ENCODE measurements at regions not wholly inside any gene's neighbourhood (a gene's known extent, or its start where the extent isn't known, plus 50 kb on each side); places are given as distances from the start of the nearest gene placed in this dataset.

DNA sequence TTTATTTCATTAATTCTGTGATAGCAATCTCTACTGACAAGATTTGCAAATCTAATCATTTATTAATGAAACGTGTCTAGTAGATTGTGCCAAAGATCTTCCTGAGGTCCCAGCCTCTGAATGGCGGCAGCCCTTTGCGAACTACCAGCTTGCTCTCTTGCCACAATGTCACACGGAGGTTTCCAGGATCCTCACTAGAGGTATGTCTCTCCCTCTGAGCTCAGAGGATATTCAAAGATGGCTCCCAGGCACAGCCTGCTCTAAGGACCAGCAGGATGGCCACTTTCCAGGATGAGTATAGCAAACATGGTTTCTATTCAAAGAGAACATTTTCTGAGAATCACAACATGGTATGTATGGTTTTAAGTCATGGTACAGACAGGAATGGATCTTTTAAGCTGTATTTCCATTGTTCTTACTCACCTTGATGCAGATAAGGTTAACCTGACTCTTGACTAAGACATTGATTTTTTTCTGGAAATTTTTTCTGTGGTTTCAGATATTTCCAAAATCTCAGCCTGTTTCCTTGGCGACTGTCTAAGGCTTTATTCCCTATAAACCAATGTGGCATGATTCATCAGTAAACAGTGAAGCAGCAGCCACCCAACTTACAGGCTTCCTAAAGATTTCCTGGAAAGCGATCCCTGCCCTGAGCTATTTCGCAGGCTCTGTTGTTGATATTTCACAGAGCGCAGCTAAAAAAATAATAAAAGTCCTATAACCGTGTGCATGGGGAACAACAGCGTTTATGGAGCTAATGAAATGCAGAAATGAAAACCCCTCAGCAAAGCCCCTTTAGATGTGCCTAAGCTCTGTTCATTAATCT is 54.1 kb upstream of the KLF7 start:
- H3K4me1 ChIP-seq (ENCODE audit: control insufficient read depth in 1 of 2, insufficient read depth in 2 of 2, low read depth in 1 of 2, low read length in 1 of 2): peaks cover 9 to 21% of the 10 kb centered on the region in 2 experiments
- H2AFZ ChIP-seq (ENCODE audit: low read depth): peak overlapping the region; percentile 36; the same call in 1 of the 2 replicates
- no peaks in the 10 kb centered on the region for H3K9me3 ChIP-seq
- no peaks in the 10 kb centered on the region for H3K79me2 ChIP-seq (ENCODE audit: insufficient read depth)
- H3K27me3 ChIP-seq (ENCODE audit: insufficient read depth): no peaks in the 10 kb centered on the region
- 66% methylated on average over 10 of the region's 10 CpGs for WGBS (ENCODE audit: low lambda C conversion rate)
- no peaks in the 10 kb centered on the region for H3K9me2 ChIP-seq
- H3K27ac ChIP-seq (ENCODE audit: low read depth in 2 of 2, low read length in 1 of 2): peak overlapping the region; percentile 34 to 48; a peak in 3 of 4 replicates
- H3K36me3 ChIP-seq (replicated peaks in 1 of 2; ENCODE audit: control insufficient read depth in 1 of 2, insufficient read depth in 2 of 2, low read length in 1 of 2): no peaks in the 10 kb centered on the region
- TF ChIP-seq RFX5 (IDR thresholded peaks at IDR 0.05; ENCODE audit: low read length): no peak
- no peak for TF ChIP-seq RCOR1 (IDR thresholded peaks at IDR 0.05; ENCODE audit: low read length)
- 0 out of 2 replicates have a peak, but pooled peaks have one; percentile 16 for TF ChIP-seq FOSL2 (IDR thresholded peaks at IDR 0.05; ENCODE audit: borderline replicate concordance, low read depth)
- TF ChIP-seq FOXM1 (IDR thresholded peaks at IDR 0.05; ENCODE audit: low read depth): no peak
- TF ChIP-seq RAD21 (IDR thresholded peaks at IDR 0.05; ENCODE audit: low read length): no peak
- TF ChIP-seq GATA2 (CRISPR knock-in tag; IDR thresholded peaks at IDR 0.05): no peak
- TF ChIP-seq JUND (IDR thresholded peaks at IDR 0.05): 0 out of 2 replicates have a peak, but pooled peaks have one; percentile 3
- TF ChIP-seq RXRA (IDR thresholded peaks at IDR 0.05; ENCODE audit: borderline replicate concordance, low read depth): no peak
- TF ChIP-seq, protein P1, sequence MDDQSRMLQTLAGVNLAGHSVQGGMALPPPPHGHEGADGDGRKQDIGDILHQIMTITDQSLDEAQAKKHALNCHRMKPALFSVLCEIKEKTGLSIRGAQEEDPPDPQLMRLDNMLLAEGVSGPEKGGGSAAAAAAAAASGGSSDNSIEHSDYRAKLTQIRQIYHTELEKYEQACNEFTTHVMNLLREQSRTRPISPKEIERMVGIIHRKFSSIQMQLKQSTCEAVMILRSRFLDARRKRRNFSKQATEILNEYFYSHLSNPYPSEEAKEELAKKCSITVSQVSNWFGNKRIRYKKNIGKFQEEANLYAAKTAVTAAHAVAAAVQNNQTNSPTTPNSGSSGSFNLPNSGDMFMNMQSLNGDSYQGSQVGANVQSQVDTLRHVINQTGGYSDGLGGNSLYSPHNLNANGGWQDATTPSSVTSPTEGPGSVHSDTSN (IDR thresholded peaks at IDR 0.05): 0 out of 2 replicates have a peak, but pooled peaks have one; percentile 3
- no peak overlapping the region for H3K4me3 ChIP-seq (ENCODE audit: low read depth in 2 of 2, low read length in 1 of 2)
- CTCF ChIA-PET: interaction anchor here (1.0 kb wide), 1 partner anchor 9 kb away, joined by 3 read pairs; no protein-coding TSS in a partner anchor
- H4K20me1 ChIP-seq (ENCODE audit: insufficient read depth): no peaks in the 10 kb centered on the region
- peaks cover 10% of the 10 kb centered on the region for H3F3A ChIP-seq (replicated peaks; ENCODE audit: insufficient read depth)
- 0 out of 2 replicates have a peak overlapping the region, but pooled peaks have one; percentile 13 for H3K4me2 ChIP-seq
- H3K9ac ChIP-seq: no peak overlapping the region; the same call in 1 of the 2 replicates
- POLR2A ChIA-PET: no interaction called here
- DNase-seq: no peak

DNA sequence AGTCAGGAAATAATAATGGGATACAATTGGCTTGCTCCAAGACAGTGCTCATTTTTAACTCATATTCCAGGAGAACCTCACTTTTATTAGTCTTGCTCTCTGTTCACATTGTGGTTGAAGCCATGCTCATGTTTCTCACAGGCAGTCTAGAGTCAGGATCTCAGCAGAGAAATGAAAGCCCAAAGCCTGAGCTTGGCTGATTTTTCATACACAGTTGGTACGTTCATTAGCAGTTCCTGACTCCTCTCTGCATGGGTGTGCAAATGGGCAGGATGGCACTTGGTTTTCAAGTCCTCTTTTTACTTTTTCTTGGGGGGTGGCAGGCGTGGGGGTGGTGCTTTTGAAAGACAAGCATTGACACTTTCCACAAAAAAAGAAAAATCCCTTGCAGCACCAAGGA is 56.0 kb upstream of the KLF7 start:
- Histone ChIP-seq H3K9me2 (no peaks in the 10 kb centered on the region), H3K36me3 (replicated peaks in 1 of 2; ENCODE audit: control insufficient read depth in 1 of 2, insufficient read depth in 2 of 2, low read length in 1 of 2) (no peaks in the 10 kb centered on the region), H3K27ac (ENCODE audit: low read depth in 2 of 2, low read length in 1 of 2) (no peak overlapping the region), H2AFZ (ENCODE audit: low read depth) (no peak overlapping the region), H3K79me2 (ENCODE audit: insufficient read depth) (no peaks in the 10 kb centered on the region), H3F3A (replicated peaks; ENCODE audit: insufficient read depth) (peaks cover 10% of the 10 kb centered on the region), H3K9ac (no peak overlapping the region), H3K4me1 (ENCODE audit: control insufficient read depth in 1 of 2, insufficient read depth in 2 of 2, low read depth in 1 of 2, low read length in 1 of 2) (peaks cover 9 to 13% of the 10 kb centered on the region in 2 experiments), H3K4me3 (ENCODE audit: low read depth in 2 of 2, low read length in 1 of 2) (no peak overlapping the region), H3K9me3 (no peaks in the 10 kb centered on the region), H3K4me2 (no peak overlapping the region), H3K27me3 (ENCODE audit: insufficient read depth) (no peaks in the 10 kb centered on the region), H4K20me1 (ENCODE audit: insufficient read depth) (no peaks in the 10 kb centered on the region)
- DNase-seq: no peak
- WGBS (ENCODE audit: low lambda C conversion rate): 73% methylated on average over 2 of the region's 2 CpGs
- ChIA-PET CTCF (interaction anchor here (0.6 to 2.1 kb wide), 4 partner anchors 9 to 82 kb away, joined by 3 to 8 read pairs (median 4); no protein-coding TSS in a partner anchor), POLR2A (no interaction called here)
- TF ChIP-seq RCOR1 (IDR thresholded peaks at IDR 0.05; ENCODE audit: low read length) (no peak), IRF3 (IDR thresholded peaks at IDR 0.05; ENCODE audit: low read depth, low read length) (no peak), YY1 (IDR thresholded peaks at IDR 0.05; ENCODE audit: low read depth) (no peak), GABPA (IDR thresholded peaks at IDR 0.05; ENCODE audit: low read depth) (no peak), SIN3A (IDR thresholded peaks at IDR 0.05; ENCODE audit: borderline replicate concordance, low read depth, low read length) (no peak), FOXM1 (IDR thresholded peaks at IDR 0.05; ENCODE audit: low read depth) (no peak), TAF1 (IDR thresholded peaks at IDR 0.05; ENCODE audit: borderline replicate concordance, low read depth, low read length) (no peak), NFIC (IDR thresholded peaks at IDR 0.05; ENCODE audit: borderline replicate concordance) (no peak), POLR2AphosphoS5 (IDR thresholded peaks at IDR 0.05; ENCODE audit: low read depth, low read length) (no peak), EZH2phosphoT487 (IDR thresholded peaks at IDR 0.05; ENCODE audit: borderline replicate concordance, low read depth) (no peak), CHD2 (IDR thresholded peaks at IDR 0.05; ENCODE audit: low read length, partially characterized antibody) (no peak)
- TF ChIP-seq, protein P1 (IDR thresholded peaks at IDR 0.05): no peak
- TF ChIP-seq, protein P2, sequence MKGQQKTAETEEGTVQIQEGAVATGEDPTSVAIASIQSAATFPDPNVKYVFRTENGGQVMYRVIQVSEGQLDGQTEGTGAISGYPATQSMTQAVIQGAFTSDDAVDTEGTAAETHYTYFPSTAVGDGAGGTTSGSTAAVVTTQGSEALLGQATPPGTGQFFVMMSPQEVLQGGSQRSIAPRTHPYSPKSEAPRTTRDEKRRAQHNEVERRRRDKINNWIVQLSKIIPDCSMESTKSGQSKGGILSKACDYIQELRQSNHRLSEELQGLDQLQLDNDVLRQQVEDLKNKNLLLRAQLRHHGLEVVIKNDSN (IDR thresholded peaks at IDR 0.05; ENCODE audit: borderline replicate concordance, low read depth): no peak
- TF ChIP-seq, protein P3, sequence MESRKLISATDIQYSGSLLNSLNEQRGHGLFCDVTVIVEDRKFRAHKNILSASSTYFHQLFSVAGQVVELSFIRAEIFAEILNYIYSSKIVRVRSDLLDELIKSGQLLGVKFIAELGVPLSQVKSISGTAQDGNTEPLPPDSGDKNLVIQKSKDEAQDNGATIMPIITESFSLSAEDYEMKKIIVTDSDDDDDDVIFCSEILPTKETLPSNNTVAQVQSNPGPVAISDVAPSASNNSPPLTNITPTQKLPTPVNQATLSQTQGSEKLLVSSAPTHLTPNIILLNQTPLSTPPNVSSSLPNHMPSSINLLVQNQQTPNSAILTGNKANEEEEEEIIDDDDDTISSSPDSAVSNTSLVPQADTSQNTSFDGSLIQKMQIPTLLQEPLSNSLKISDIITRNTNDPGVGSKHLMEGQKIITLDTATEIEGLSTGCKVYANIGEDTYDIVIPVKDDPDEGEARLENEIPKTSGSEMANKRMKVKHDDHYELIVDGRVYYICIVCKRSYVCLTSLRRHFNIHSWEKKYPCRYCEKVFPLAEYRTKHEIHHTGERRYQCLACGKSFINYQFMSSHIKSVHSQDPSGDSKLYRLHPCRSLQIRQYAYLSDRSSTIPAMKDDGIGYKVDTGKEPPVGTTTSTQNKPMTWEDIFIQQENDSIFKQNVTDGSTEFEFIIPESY (IDR thresholded peaks at IDR 0.05; ENCODE audit: borderline replicate concordance, low read depth): no peak
